GM18870 (cell line): ENCODE measurements at regions not wholly inside any gene's neighbourhood (a gene's known extent, or its start where the extent isn't known, plus 50 kb on each side); places are given as distances from the start of the nearest gene placed in this dataset.

ENCODE experiments used
- ATAC-seq: cut with Tn5 transposase; IDR thresholded peaks from one replicate; pipeline ENCODE4 v1.9.1; 2021; ENCODE audit warnings: moderate library complexity; ENCODE audit not compliant: unreplicated experiment

DNA sequence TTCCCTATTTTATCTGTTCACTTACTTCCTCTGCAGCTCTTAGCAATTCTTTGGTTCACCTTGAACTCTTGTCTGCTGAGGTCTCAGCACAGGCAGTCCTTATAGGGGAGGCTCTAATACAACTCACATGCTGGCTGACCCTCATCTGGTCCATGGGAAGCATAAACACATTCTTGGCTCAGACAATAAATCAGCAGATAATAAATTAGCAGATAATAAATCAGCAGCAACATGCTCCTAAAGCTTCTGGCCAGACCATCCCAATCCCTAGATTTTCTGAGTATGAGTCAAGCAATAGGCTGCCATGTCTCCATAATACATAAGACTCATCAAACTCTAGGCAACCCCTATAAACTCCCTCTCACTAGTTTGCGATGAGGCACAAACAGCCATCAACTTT is 208.6 kb upstream of the STEAP4 start:
- no peak for ATAC-seq

DNA sequence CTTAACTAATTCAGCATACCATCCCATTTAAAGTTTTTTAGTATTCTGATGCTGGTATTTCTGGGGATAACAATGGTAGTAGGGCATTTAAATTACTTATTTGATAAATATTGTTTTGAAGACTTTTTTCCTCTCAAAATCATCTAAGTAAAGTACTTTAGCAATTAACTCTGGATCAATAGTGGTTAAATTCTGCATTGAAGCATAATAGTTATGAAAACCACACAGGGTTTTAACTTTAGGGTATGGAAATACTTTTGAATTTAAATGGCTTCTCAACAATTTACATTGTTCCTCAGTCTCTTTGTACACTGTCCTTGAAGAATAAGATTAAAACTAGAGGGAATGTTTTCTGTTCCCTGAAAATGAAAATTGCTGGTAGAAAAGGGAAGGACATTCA is 202.6 kb upstream of the STEAP4 start:
- no peak for ATAC-seq

DNA sequence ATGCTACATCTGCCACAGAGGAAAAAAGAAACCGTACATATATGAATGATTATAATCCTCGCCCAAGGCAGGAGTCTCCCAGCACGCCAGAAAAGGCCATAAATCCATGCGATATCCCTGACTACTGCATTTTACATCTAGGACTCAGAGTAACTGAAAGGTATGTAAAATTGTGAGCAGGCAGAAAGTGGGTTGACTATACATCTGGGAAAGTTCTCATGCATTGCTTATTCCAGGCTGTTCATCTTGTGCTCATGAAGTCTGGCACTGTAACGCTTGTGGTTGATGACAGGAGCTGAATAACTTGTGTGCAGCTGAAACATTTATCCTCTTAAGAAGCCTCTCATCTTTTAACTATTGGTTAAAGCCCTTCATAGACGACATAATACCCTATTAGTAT is 193.4 kb upstream of the STEAP4 start:
- ATAC-seq: no peak

DNA sequence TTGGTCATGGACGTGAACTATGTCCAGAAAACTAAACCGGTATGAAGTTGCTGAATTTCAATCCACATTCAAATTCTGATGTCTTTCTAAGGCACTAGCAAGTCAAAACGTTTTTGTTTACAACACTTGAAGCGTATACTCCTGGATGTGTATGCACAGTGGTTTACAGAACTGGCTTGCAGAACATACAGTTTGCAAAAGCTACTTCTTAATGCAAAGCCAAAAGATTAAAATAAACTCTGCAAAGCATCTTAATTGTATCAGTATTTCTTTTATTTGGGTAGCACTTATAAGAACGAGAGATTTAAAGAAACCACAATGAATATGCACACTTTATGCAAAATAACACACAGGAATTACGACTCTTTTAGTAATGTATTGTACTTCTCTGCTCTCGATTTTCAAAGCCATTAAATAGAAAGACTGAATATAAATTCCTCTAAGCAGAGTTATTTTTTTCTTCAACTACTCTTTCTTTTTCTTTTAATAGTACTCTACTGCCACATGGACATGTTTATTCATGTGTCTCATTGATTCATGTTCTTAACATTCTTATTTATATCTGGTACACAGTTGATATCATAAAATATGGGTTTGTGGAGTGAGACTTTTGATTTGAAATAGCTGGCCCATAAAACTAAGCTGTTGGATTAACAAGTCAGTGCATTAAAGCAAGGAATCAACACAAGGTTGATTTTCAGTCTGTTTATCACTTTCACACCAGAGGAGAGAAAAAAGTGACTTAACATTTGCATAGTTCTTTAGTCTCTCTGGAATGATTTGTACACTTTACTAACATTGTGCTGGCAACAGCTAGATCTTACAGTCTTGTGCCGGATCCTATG is 189.4 kb upstream of the STEAP4 start:
- ATAC-seq: no peak

DNA sequence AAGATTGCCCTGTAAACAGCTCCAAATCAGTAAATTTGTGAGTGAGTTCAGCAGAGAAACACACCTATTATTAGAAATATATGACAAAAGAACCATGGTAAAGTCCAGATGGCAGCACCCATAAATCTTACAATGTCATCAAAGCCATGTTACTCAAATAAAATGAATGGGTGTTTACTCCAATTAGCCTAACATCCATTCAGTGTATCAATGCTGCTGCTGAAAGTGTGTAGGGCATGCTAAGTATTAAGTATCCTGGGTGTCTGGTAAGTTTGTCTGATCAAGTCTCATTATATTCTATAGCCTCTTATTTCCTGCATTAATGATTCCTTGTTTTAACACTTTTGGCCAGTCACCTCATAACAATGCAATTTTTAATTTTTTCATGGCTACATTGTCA is 185.5 kb upstream of the STEAP4 start:
- no peak for ATAC-seq

DNA sequence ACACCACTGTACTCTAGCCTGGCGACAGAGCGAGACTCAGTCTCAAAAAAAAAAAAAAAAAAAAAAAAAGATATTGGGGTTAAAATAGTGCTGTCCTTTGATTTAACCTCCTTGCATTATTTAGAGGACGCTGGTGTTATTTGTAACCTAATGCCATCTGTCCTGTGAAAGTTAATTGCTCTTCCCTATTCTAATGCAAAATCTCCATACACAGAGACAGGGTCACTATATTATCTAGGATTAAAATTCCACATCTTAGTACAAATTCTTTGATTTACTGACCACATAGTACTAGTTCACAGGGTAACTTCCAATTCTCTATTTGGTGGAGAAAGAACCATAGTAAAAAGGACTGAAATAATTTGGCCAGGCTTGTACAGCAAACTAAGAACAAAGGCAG is 184.2 kb upstream of the STEAP4 start:
- no peak for ATAC-seq

DNA sequence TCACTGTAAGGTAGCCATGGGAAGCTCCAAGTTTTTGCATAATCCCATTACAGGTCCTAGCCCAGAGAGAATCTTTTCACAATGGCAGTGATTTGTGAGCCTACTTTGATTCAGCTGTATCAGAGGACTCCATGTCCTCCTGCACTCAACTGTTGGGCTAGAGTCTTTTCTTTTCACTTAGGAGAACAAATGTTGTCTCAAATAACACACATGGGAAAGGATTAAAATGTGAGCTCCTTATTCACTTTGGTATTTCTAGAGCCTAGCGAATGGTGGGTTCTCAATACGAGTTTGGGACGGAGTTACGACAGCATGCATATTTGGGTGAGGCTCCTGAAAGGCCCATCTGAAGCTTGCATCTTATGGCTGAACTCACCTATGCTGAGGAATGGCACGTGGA is 183.5 kb upstream of the STEAP4 start:
- ATAC-seq: no peak

DNA sequence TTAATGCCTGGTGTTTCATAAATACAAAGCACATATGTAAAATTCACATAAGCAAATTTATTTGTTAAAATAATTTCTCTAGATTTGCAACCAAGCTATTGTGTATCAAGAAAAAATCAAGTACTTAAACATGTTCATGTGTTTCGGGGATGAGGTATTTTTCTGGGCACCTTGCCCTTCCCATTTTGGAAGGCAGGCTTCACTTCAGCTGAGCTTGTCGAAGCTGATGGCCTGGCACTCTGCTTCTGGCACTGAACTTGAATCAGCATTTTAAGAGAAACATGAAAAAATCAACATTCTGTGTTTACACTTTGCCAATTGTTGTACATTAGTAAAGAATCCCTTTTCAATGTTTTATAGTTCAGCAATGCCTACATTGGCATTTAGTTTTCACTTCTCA is 179.1 kb upstream of the STEAP4 start:
- no peak for ATAC-seq

DNA sequence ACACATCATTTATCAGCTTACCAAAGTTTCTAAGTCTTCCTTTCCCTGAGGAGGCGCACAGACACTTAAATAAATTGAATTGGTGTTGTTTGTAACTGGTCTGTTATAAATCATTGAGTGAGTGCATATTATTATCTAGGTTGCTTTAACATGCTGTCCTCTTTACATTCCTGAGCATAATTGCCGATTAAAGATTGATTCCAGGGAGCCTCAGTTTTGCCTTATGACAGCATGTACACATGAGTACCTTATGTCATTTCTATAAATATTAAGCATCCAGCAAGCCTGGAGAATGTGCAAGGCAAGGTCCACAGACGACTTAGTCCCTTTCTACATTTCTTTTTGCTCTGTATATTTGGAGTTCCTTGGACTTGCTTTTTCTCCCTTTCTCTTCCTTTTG is 177.9 kb upstream of the STEAP4 start:
- no peak for ATAC-seq

DNA sequence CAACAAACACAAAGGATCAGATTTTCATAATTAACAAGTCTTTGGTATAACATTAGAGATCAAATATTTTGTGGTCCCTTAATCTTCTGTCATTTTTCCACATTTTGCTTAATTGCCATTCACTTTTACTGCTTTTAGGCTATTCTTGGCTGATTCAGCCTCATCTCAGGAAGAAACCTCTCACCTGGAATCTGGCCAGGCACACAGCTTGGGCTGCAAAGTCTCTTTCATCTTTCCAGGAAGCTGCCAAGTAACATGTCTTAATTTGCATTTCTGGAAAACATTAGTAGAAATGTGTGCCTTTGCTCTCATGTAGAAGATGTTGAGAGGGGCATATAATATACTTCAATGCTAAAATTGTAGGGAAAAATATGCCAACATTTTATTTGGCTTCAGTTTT is 174.2 kb upstream of the STEAP4 start:
- no peak for ATAC-seq

DNA sequence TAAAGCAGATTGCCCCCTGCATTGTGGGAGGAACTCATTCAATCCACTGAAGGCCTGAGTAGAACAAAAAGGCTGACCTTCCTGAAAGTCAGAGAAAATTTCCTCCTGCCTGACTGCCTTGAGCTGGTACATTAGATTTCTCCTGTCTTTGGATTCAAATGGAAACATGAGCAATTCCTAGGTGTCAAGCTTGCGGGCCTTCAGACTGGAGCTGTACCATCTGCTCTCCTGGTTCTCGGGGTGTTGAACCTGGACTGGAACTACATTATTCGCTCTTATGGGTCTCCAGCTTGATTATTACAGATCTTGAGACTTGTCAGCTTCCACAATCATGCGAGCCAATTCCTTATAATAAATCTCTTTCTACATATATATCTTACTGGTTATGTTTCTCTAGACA is 173.6 kb upstream of the STEAP4 start:
- no peak for ATAC-seq

DNA sequence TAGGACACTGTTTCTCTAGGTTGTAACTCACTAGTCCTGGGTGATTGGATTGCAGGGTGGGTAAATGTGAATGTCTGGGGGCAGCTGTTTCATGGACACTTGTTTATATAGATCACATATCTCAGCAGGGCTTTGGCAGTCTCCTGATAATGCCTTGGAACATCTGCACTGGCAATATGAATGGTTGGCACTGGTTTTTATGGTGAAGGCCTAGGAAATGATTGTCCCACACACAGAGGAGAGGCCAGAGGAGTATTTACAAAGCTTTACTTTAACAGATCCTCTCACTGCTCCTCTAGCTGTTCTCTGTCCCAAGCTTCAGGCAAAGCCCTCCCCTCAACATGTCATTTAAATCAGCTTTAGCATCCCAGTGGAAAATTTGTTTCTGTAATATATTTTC is 171.3 kb upstream of the STEAP4 start:
- ATAC-seq: no peak

DNA sequence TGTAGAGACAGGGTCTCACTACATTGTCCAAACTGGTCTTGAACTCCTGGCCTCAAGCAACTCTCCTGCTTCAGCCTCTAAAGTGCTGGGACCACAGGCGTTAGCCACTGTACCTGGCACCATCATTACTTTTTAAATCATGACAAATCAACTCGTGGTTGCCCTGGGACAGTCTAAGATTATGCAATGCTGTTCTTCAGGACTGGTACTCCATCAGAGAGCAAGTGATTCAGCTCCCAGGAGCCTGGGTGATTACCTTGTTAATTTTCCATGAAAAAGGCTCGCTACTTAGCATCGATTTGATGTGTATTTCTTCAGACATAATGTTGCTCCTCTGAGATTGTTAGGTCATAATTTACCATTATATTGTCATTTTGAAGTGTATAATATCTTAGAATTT is 158.9 kb upstream of the STEAP4 start:
- no peak for ATAC-seq

DNA sequence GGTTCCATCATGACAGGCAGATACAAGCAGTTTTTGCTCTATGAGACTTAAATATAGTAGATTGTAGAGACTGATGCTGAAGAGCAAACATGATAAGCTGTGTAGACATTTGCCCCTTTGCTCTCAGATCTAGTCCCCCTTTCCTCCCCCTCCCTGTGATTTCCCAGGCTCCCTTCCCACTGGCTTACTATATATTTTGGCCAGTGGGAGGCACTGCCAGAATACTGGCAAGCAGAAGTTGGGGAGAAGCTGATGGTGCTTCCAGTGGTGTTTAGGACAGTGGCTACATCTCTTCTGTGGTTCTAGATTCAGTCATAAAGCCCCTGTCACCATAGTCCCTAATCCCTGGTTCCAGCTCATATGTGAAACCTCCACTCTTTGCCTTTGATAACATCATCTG is 156.1 kb upstream of the STEAP4 start:
- no peak for ATAC-seq

DNA sequence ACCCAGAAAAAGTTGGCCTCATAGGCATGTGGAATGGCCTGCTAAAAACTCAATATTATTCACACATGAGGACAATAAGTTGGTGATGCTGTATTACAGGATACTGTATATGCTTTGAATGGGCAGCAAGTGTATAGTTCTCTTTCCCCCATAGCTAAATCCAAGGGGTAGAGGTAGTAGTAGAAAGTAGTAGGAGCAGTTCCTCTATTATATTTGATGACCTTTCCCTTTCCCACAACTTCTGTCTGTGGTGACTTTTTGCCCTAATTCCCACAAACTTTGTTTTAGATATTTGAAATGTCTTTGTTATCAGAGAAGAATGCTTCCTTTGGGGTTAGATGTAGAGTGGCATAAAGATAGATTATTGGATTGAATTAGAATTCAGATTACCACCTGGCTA is 154.0 kb upstream of the STEAP4 start:
- ATAC-seq: no peak

DNA sequence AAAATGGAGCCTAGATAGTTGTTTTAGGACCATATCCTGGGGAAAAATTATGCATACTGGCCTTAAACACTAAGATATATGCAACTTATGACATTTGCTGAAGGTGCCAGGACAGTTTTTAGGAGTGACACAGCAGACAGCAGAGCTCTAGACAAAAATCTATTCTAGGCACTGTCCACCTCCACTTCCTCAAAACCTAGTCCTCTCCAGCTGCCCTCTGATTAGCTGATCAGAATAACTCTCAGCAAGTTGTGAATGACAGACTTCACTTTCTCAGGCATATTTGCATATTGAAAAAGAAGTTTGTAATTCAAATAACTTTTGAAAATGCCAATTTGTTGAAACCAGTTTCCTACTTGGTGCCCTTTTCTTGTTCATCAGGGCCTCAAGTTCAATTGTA is 152.3 kb upstream of the STEAP4 start:
- ATAC-seq: no peak

DNA sequence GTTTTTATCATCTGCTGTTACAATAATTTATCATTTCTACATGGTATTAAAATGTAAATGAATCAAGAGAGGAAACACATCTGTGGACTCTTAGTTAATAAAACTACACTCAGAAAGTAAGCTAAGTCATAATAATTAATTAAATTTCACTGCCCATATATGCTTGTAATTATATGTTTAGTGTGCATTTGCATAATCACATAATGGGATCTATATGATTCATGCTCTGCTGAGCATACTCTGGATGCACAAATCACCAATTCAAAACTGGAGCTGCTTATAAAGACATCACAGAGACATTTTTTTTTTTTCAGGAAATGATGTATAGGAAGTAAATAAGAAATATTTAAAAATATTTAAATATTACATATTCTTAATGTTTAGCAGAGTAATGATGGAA is 151.6 kb upstream of the STEAP4 start:
- no peak for ATAC-seq

DNA sequence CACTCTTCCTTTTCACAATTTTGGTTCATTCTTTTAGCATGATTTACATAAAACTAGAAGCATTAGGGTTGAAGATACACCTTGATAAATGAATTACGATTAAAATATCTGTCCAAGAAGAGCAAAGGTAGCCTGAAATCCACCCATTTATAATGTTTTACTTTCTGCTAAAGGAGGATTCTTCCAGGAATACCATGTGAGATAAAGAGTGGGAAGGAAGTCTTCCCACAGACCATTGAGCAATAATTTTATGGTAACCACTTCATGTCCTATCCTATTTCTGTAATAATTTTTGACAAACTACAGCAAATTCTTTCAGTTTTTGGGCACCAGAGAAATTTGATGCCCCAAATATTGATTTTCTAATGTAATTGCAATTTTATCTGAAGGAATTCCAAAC is 150.6 kb upstream of the STEAP4 start:
- no peak for ATAC-seq

DNA sequence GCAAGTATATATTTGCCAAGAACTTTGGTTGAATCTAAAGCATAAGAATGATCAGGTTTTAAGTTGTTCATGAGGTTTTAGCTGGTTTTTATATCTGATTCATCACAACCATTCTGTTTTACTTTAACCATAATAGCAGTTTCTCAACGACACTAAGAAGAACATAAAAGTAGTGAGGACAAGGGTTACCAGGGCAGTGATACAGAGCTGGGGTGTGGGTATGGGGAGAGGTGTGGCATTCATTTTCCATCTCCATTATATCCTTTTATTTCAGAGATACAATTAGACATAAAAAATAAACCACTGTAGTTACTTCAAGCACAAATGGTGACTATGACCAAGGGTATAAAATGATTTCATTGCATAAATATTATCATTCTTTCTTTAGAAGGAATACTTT is 149.8 kb upstream of the STEAP4 start:
- no peak for ATAC-seq

DNA sequence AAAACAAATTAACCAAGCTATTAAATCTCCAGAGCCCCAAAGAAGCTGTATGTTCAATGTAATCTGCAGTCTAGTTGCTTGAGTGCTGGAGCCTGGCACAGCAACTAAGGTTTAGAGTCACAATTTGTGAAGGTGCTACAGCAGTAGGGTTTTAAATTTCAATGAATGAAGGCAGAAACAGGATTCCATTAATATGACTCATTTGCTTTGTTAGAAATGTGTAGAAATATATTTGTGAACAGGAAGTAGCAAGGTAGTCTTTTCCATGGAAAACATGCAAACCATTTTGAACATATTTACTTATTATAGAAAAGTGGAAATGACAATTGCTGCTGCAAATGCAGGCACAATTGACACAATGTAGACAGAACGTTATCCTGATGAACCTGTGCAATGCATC is 149.0 kb upstream of the STEAP4 start:
- ATAC-seq: no peak

DNA sequence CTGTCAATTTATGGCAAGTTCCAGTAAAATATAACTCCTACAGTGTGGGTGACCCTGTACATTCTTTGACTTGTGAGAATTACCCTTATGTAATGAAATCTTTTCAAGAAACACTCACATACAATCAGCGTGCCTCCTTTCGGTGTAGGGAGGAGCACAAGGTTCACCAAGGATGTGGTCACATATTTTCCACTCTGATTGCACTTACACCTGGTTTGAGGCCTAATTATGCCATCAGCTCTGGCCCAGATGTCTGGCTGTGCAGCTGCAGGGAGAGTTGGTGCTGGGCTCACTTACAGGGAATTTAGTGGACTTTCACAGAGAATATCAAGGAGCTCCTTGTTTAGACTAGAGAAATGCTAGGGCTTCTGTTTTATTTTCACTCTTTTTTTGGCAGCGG is 146.0 kb upstream of the STEAP4 start:
- peak; percentile 60 for ATAC-seq

DNA sequence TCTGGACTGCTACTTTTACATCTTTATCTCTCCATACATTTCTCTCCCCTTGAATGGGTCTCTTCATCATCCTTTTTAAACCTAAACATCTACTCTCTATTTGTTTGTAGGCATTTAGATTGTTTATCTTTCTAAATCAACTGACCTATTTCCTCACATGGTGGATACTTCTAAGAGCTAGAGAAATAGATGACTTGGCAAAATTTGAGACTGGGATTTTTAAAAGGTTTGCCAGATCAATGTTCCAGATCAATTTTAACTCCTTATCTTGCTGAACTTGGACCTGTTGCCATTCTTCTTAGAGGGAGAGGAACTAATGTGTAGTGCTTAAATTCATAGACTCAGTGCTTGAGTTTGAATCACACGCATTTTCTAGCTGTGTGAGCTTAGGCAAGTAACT is 144.2 kb upstream of the STEAP4 start:
- no peak for ATAC-seq

DNA sequence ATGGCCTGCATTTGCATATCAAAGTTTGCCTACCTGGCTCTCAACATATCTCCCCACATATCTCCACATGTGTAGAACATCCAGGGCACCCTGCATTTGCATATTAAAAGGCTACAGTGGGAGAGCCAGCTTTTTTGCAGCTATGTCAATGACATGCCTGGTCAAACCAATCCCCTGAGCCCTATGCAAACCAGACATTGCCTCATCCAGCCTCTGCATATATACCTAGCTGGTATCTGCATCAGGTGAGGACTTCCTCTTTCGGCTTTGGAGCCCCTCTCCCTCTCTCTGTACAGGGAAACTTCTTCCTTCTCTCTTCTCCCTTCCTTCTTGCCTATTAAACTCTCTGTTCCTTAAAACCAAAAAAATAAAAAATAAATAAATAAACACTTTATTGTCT is 142.7 kb upstream of the STEAP4 start:
- no peak for ATAC-seq
